ENCODE measurements at regions not wholly inside any gene's neighbourhood (a gene's known extent, or its start where the extent isn't known, plus 50 kb on each side); places are given as distances from the start of the nearest gene placed in this dataset.

- no peak for TF ChIP-seq RAD21 (IDR thresholded peaks at IDR 0.05; ENCODE audit: low read length)
- no peak for TF ChIP-seq CTCF (IDR thresholded peaks at IDR 0.05)
- no peak for TF ChIP-seq YY1 (IDR thresholded peaks at IDR 0.05; ENCODE audit: low read depth)
- no peak for TF ChIP-seq CHD2 (IDR thresholded peaks at IDR 0.05; ENCODE audit: low read length, partially characterized antibody)
- no peak for TF ChIP-seq TCF12 (IDR thresholded peaks at IDR 0.05)
- no peak for TF ChIP-seq POLR2AphosphoS5 (IDR thresholded peaks at IDR 0.05; ENCODE audit: low read depth, low read length)
- TF ChIP-seq GATA2 (CRISPR knock-in tag; IDR thresholded peaks at IDR 0.05) = no peak
- no peak for TF ChIP-seq NRF1 (IDR thresholded peaks at IDR 0.05; ENCODE audit: low read depth, low read length)
- no peak for TF ChIP-seq FOSL2 (IDR thresholded peaks at IDR 0.05; ENCODE audit: borderline replicate concordance, low read depth)
- no peak for TF ChIP-seq GABPA (IDR thresholded peaks at IDR 0.05; ENCODE audit: low read depth)
- TF ChIP-seq TAF1 (IDR thresholded peaks at IDR 0.05; ENCODE audit: borderline replicate concordance, low read depth, low read length) = no peak
Observed at GRCh38 chr2:136210455-136210805, 92.5 kb upstream of the CXCR4 start.
